ENCODE measurements at regions not wholly inside any gene's neighbourhood (a gene's known extent, or its start where the extent isn't known, plus 50 kb on each side); places are given as distances from the start of the nearest gene placed in this dataset.

DNA sequence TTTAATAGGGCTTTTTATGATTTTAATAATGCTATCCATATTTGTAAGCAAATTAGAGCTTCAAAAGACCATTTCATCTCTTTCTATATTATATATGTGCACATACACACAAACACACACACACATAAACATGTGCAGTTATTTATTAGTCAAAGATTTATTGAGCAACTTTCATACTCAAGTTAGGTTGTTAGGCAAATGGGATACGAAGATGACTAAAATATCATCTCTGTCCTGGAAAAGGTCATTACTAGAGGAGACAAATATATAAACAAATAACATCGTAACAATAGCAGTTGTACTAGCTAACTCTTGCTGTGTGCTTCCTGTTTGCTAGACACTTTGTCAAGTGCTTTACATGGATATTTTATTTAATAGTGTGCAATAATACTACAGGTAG, 307.9 kb downstream of the SNX13 start:
- no peak for FAIRE-seq
- TF ChIP-seq POLR2A (IDR thresholded peaks at IDR 0.05; ENCODE audit: low read depth, low read length): no peak
- no peak for TF ChIP-seq PAX5 (IDR thresholded peaks at IDR 0.05; ENCODE audit: insufficient read depth, low read length, severe bottlenecking)
- no peak for TF ChIP-seq TAF1 (IDR thresholded peaks at IDR 0.05; ENCODE audit: low read depth, low read length)
- no peak for TF ChIP-seq SPI1 (IDR thresholded peaks at IDR 0.05; ENCODE audit: low read depth, low read length)
- TF ChIP-seq POLR2AphosphoS5 (IDR thresholded peaks at IDR 0.05; ENCODE audit: low read depth, low read length): no peak
- no peak for TF ChIP-seq POU2F2 (IDR thresholded peaks at IDR 0.05; ENCODE audit: low read depth, low read length)
- DNase-seq (ENCODE audit: insufficient read length, low spot score): no peak

DNA sequence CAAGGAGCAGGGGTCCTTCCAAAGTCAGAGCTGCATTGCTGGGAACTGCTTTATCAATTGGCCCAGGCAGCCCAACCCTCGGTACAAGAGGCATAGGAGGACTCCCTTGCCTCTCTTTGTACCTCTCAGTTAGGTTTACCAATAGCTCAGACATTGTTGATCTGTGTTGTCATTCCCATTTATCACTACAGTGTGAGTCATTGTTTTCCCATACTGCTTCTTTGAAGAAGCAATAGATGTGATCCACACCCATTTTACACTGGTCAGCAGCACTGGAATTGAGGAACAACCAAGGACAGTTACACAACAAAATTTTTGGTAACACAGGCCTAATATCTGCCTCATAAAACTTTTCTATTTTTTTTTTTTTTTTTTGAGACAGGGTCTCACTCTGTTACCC, 307.2 kb downstream of the SNX13 start:
- FAIRE-seq (no peak), DNase-seq (ENCODE audit: insufficient read length, low spot score) (no peak)
- TF ChIP-seq POU2F2 (IDR thresholded peaks at IDR 0.05; ENCODE audit: low read depth, low read length): no peak
- TF ChIP-seq PAX5 (IDR thresholded peaks at IDR 0.05; ENCODE audit: insufficient read depth, low read length, severe bottlenecking): no peak
- TF ChIP-seq POLR2AphosphoS5 (IDR thresholded peaks at IDR 0.05; ENCODE audit: low read depth, low read length): no peak
- no peak for TF ChIP-seq SPI1 (IDR thresholded peaks at IDR 0.05; ENCODE audit: low read depth, low read length)
- TF ChIP-seq POLR2A (IDR thresholded peaks at IDR 0.05; ENCODE audit: low read depth, low read length): no peak
- no peak for TF ChIP-seq TAF1 (IDR thresholded peaks at IDR 0.05; ENCODE audit: low read depth, low read length)

DNA sequence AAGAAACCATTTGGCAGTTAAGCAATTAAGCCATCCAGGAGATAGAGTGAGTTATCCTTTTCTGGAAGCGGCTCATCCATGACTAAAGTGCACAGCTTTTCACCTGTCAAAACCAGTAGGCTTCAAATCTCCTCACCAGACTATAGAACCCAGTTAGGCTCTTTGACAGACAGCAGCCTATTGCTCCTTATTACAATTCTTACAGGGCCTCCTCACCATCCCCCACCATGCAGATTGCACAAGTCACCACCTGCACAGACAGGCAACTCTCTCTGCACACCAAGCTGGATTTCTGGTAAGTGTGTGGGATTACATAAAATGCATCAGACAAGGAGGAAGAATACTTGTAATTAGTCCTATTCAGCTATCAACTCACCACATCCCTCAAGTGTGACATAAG, 301.6 kb downstream of the SNX13 start:
- no peak for DNase-seq (ENCODE audit: insufficient read length, low spot score)
- FAIRE-seq: no peak
- no peak for TF ChIP-seq POU2F2 (IDR thresholded peaks at IDR 0.05; ENCODE audit: low read depth, low read length)
- TF ChIP-seq SPI1 (IDR thresholded peaks at IDR 0.05; ENCODE audit: low read depth, low read length): no peak

DNA sequence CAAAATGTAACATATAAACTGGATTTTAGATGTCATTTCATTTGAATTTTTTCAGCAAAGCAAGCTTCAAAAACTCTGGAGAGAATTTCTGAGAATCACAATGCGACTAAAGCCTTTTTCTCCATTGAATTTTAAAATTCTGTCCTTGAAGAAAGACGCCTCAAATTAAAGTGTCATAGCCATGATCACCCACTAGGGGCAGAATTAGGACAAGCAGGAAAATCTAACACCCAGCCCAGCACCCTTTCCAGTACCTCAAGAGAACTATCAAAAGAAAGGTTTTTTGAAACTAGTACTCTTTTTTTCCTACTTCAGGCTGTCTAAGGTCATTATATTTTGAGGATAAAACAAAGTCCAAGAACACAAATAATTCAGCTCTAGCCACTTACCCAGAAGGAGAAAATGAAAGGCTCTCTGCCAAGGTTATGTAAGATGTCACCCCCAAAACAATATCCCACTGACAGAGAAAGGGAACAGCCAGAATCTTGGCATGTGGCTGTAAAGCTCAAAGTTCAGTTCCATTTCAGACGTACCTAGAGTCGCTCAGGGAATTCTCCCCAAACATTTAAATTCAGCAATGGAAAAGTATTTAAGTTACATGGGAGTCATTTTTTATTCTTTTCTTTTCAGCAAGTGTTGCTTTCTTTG, 299.4 kb downstream of the SNX13 start:
- TF ChIP-seq POU2F2 (IDR thresholded peaks at IDR 0.05; ENCODE audit: low read depth, low read length) (no peak), POLR2A (IDR thresholded peaks at IDR 0.05; ENCODE audit: low read depth, low read length) (no peak), PAX5 (IDR thresholded peaks at IDR 0.05; ENCODE audit: insufficient read depth, low read length, severe bottlenecking) (no peak), SPI1 (IDR thresholded peaks at IDR 0.05; ENCODE audit: low read depth, low read length) (no peak), TAF1 (IDR thresholded peaks at IDR 0.05; ENCODE audit: low read depth, low read length) (no peak), POLR2AphosphoS5 (IDR thresholded peaks at IDR 0.05; ENCODE audit: low read depth, low read length) (no peak)
- DNase-seq (ENCODE audit: insufficient read length, low spot score) (no peak), FAIRE-seq (no peak)

DNA sequence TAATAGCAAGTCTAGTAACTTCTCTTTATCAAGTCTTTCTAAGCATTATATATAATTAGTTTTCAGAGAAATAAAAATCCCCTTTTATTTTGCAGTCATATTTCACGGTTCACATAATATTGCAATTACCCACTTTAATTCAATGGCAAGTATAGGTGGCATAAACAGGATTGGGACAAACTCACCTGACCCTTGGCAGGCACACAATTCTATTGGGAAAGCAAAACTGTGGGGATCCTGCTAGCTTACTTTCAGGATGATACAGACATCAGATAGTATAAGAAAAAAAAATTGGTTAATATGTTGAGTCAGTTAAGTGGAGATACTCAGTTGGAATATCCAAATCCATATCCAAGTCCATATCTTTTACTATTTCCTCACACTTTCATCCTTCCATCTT, 294.8 kb downstream of the SNX13 start:
- FAIRE-seq (no peak), DNase-seq (ENCODE audit: insufficient read length, low spot score) (no peak)

DNA sequence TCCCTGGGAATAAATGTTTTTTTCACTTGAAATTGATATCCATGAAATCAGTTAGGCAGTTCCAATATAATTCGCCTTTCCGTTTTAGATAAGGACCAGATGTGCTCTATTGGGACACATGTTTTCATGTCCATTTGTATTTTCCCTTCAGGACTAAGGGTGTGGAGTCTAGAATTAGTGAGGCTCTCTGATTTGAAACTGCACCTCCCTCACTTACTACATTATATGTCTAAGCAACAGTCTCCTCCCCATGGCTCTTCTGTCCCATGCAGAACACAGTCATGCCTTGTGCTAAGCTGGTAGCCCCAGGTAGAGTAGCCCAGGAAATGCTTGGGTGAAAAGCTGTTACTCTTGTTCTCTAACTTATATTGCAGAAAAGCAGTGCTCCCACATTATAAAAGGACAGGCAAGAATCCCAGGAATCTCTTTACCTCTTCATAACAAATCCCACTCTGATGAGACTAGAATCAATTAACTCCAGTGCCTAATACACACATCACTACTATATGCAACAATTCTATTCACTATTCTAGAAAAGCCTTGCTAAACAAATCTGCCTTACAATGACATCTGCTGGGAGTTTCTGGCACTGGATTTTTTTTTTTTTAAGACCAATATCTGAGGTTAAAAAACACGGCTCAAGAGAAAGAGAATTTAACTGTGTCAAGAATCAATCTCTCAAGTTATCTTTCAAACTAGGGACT, 293.9 kb downstream of the SNX13 start:
- DNase-seq (ENCODE audit: insufficient read length, low spot score) (no peak), FAIRE-seq (no peak)
- no peak for TF ChIP-seq SPI1 (IDR thresholded peaks at IDR 0.05; ENCODE audit: low read depth, low read length)
- no peak for TF ChIP-seq POLR2AphosphoS5 (IDR thresholded peaks at IDR 0.05; ENCODE audit: low read depth, low read length)
- TF ChIP-seq POU2F2 (IDR thresholded peaks at IDR 0.05; ENCODE audit: low read depth, low read length): no peak

More for the DNA sequence above, 294.8 kb downstream of the SNX13 start:
- TF ChIP-seq POU2F2 (IDR thresholded peaks at IDR 0.05; ENCODE audit: low read depth, low read length) (no peak), SPI1 (IDR thresholded peaks at IDR 0.05; ENCODE audit: low read depth, low read length) (no peak), POLR2AphosphoS5 (IDR thresholded peaks at IDR 0.05; ENCODE audit: low read depth, low read length) (no peak), PAX5 (IDR thresholded peaks at IDR 0.05; ENCODE audit: insufficient read depth, low read length, severe bottlenecking) (no peak), TAF1 (IDR thresholded peaks at IDR 0.05; ENCODE audit: low read depth, low read length) (no peak), POLR2A (IDR thresholded peaks at IDR 0.05; ENCODE audit: low read depth, low read length) (no peak)

DNA sequence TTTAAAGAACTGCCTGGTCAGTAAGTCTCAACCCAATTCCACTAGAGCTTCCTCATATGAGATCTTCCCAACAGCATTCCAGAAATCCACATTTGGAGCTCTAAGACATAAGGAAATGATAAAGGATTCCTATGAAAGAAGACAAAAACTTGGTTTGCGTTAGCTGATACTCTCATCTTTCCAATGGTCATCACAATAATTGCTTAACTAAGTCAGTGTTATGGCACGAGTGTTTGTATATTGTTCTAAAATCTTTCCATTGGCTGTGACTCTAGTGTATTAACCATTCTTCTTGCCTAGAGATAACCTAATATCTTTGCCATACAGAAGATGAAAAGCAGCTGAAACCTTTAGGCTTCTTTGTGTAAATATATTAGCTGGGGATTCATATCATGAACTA, 289.0 kb downstream of the SNX13 start:
- no peak for TF ChIP-seq SPI1 (IDR thresholded peaks at IDR 0.05; ENCODE audit: low read depth, low read length)
- no peak for TF ChIP-seq TAF1 (IDR thresholded peaks at IDR 0.05; ENCODE audit: low read depth, low read length)
- no peak for TF ChIP-seq PAX5 (IDR thresholded peaks at IDR 0.05; ENCODE audit: insufficient read depth, low read length, severe bottlenecking)
- TF ChIP-seq POLR2A (IDR thresholded peaks at IDR 0.05; ENCODE audit: low read depth, low read length): no peak
- FAIRE-seq (no peak), DNase-seq (ENCODE audit: insufficient read length, low spot score) (no peak)

DNA sequence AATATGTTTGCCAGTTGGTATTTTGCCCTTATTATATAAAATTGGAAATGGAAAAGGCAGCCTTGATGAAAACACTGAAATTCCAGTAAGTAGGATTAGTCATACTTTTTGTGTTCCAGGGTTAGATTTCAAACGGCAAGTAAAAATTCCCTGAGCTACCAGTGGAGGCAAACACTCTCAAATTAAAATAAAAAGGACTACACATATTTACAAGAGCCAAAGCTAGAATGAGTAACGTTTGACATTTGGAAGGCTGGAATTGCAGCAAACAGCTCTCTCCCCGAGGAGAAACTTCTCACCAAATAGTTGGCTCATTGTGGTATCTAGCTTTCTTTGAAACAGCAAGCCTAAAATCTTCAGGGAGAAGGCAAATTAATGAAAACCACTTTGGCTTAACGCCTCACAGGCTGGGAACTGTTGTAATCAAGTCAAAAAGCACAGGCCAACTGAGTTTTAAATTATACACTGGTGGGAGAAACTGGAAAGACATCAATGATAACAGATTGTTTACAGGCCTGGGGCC, 288.4 kb downstream of the SNX13 start:
- DNase-seq (ENCODE audit: insufficient read length, low spot score) (no peak), FAIRE-seq (no peak)
- TF ChIP-seq TAF1 (IDR thresholded peaks at IDR 0.05; ENCODE audit: low read depth, low read length): no peak

DNA sequence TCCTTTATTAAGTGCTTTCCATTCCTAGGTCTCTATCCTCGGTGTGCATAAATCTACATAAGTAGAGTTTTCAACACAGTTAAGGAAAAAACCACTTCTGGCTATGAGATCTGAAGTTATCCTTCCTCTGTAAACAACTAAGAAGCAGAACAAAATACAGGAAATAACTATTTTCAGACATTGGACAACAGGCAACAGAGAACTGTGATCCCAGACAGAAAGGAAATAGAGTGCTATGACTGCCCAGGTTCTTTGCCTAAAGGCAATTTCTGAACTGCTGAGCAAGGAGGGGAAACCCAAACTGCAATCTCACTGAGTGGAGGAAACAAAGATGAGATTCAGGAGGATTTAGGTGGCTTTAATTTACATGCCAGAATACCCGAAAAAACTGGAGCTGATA, 285.4 kb downstream of the SNX13 start:
- DNase-seq (ENCODE audit: insufficient read length, low spot score) (no peak), FAIRE-seq (no peak)
- TF ChIP-seq SPI1 (IDR thresholded peaks at IDR 0.05; ENCODE audit: low read depth, low read length) (no peak), TAF1 (IDR thresholded peaks at IDR 0.05; ENCODE audit: low read depth, low read length) (no peak), POLR2A (IDR thresholded peaks at IDR 0.05; ENCODE audit: low read depth, low read length) (no peak)

DNA sequence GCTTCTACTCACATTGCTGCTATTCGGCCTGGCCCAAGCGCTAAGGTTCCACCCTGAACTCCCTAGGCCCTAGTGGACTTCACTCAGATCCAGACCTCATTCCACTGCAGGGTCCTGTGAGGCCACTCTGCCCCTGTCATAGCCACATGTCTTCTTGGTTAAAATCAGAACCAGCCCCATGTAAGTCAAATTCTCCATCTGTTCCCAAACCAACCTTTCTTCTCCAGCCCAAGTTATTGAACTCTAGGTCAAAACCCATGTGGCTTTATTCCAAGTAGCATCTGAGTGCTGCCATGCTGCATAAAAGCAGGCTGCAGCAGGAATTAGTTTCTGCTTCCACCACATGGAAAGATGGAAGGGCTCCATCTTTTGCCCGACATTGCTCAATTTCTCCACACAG, 281.2 kb downstream of the SNX13 start:
- no peak for TF ChIP-seq SPI1 (IDR thresholded peaks at IDR 0.05; ENCODE audit: low read depth, low read length)
- TF ChIP-seq PAX5 (IDR thresholded peaks at IDR 0.05; ENCODE audit: insufficient read depth, low read length, severe bottlenecking): no peak
- no peak for TF ChIP-seq TAF1 (IDR thresholded peaks at IDR 0.05; ENCODE audit: low read depth, low read length)
- no peak for TF ChIP-seq POU2F2 (IDR thresholded peaks at IDR 0.05; ENCODE audit: low read depth, low read length)
- no peak for TF ChIP-seq POLR2AphosphoS5 (IDR thresholded peaks at IDR 0.05; ENCODE audit: low read depth, low read length)
- TF ChIP-seq POLR2A (IDR thresholded peaks at IDR 0.05; ENCODE audit: low read depth, low read length): no peak
- FAIRE-seq: no peak

More for the DNA sequence above, 281.2 kb downstream of the SNX13 start:
- DNase-seq (ENCODE audit: insufficient read length, low spot score): no peak
